A549 (cell line): ENCODE measurements at regions not wholly inside any gene's neighbourhood (a gene's known extent, or its start where the extent isn't known, plus 50 kb on each side); places are given as distances from the start of the nearest gene placed in this dataset.

Experiments
- ATAC-seq, 2 experiments: fragments of 200-7000 bp in 1 of 2; fragments of >200 bp in 1 of 2; cut with Nextera tagmentation in 1 of 2; cut with Tn5 transposase in 1 of 2; 3 replicates each; pipeline versions ENCODE4 v1.8.0 to v1.9.1; 2018 to 2020; ENCODE audit warnings: mild to moderate bottlenecking in 1 of 2, moderate library complexity in 1 of 2
- CTCF ChIA-PET: fragments of 300-600 bp; sonication (Branson Sonifier 250); formaldehyde crosslinking; extraction: SDS; loops from one replicate; lab custom pipeline; 2021; ENCODE audit warnings: antibody characterized with exemption, inconsistent platforms; lab: Yijun Ruan, JAX
- POLR2A ChIA-PET: fragments of 350-600 bp; formaldehyde crosslinking; extraction: SDS; loops from one replicate; lab custom pipeline; 2021; ENCODE audit warnings: antibody characterized with exemption, inconsistent platforms; lab: Yijun Ruan, JAX
- DNase-seq, 2 experiments: peaks; one replicate each; pipeline versions ENCODE4 v3.0.0 to v3.0.0-alpha.2; 2011 to 2016; ENCODE audit warnings: low read depth in 1 of 2, low spot score in 1 of 2
- FAIRE-seq: peaks from 2 replicates; lab custom pipeline; 2011; peaks lifted over from hg19 to GRCh38; lab: Jason Lieb, UNC
- H3K27ac ChIP-seq, 2 experiments: fragments of >200 bp; sonication (Bioruptor Twin); formaldehyde crosslinking; 3 replicates each; pipeline ENCODE4 v1.5.1; 2016 to 2017
- H3K4me1 ChIP-seq: fragments of >200 bp; sonication (Bioruptor Twin); formaldehyde crosslinking; 3 replicates; pipeline ENCODE4 v1.6.1; 2016
- H3K4me2 ChIP-seq: fragments of >200 bp; sonication (Bioruptor Twin); formaldehyde crosslinking; 3 replicates; pipeline ENCODE4 v1.6.1; 2016
- H3K4me3 ChIP-seq: fragments of >200 bp; sonication (Bioruptor Twin); formaldehyde crosslinking; 3 replicates; pipeline ENCODE4 v1.5.1; 2016
- H3K9me3 ChIP-seq: fragments of >200 bp; sonication (Bioruptor Twin); formaldehyde crosslinking; 3 replicates; pipeline ENCODE4 v1.6.1; 2016
- ATOH8 ChIP-seq: fragments of 250-450 bp; sonication (Bioruptor Pico); IDR thresholded peaks from 2 replicates; pipeline ENCODE4 v1.5.0; 2020; ENCODE audit warnings: low read depth, mild to moderate bottlenecking, moderate library complexity
- CTCF ChIP-seq: fragments of >200 bp; sonication (Bioruptor Twin); formaldehyde crosslinking; IDR thresholded peaks from 3 replicates; pipeline ENCODE4 v1.5.1; 2016
- EHF ChIP-seq: fragments of 250-450 bp; sonication (Bioruptor Pico); IDR thresholded peaks from 2 replicates; pipeline ENCODE4 v1.5.0; 2020; ENCODE audit warnings: mild to moderate bottlenecking
- ELK1 ChIP-seq: fragments of 150-350 bp; IDR thresholded peaks from 2 replicates; pipeline ENCODE4 v1.6.1; 2014; ENCODE audit warnings: low read depth, mild to moderate bottlenecking, low read length
- FOSL2 ChIP-seq, 2 experiments: fragments of 450-650 bp in 1 of 2; fragments of >200 bp in 1 of 2; sonication (Bioruptor Twin) in 1 of 2; formaldehyde crosslinking; IDR thresholded peaks; 2 replicates each; pipeline versions ENCODE4 v1.5.0 to v1.6.1; 2016 to 2020; ENCODE audit warnings: mild to moderate bottlenecking in 1 of 2, moderate library complexity in 1 of 2
- FOXS1 ChIP-seq: fragments of 250-450 bp; sonication (Bioruptor Pico); IDR thresholded peaks from 2 replicates; pipeline ENCODE4 v1.5.0; 2020; ENCODE audit warnings: mild to moderate bottlenecking, moderate library complexity
- HDAC2 ChIP-seq: fragments of 200-600 bp; sonication (generic); IDR thresholded peaks from 2 replicates; pipeline ENCODE4 v1.6.1; 2016
- HOXB13 ChIP-seq: fragments of 250-450 bp; sonication (Bioruptor Pico); IDR thresholded peaks from 2 replicates; pipeline ENCODE4 v1.5.0; 2020; ENCODE audit warnings: low read depth, mild to moderate bottlenecking, moderate library complexity
- JUNB ChIP-seq: fragments of >200 bp; sonication (Bioruptor Twin); formaldehyde crosslinking; IDR thresholded peaks from 2 replicates; pipeline ENCODE4 v1.6.1; 2016
- NPAS2 ChIP-seq: fragments of 250-450 bp; sonication (Bioruptor Pico); IDR thresholded peaks from 2 replicates; pipeline ENCODE4 v1.8.0; 2022; ENCODE audit warnings: mild to moderate bottlenecking, moderate library complexity, borderline replicate concordance
- PBX3 ChIP-seq: IDR thresholded peaks from 2 replicates; pipeline ENCODE4 v1.6.1; 2012
- PHF8 ChIP-seq: fragments of 200-600 bp; sonication (generic); IDR thresholded peaks from 2 replicates; pipeline ENCODE4 v1.6.1; 2016; ENCODE audit warnings: low read depth, mild to moderate bottlenecking, antibody characterized with exemption, moderate library complexity, borderline replicate concordance
- REST ChIP-seq: fragments of 200-600 bp; sonication (generic); IDR thresholded peaks from 2 replicates; pipeline ENCODE4 v1.6.1; 2016; ENCODE audit warnings: antibody characterized with exemption, mild to moderate bottlenecking, moderate library complexity
- RFX5 ChIP-seq: fragments of 450-650 bp; IDR thresholded peaks from 2 replicates; pipeline ENCODE4 v1.7.1; 2014; ENCODE audit warnings: antibody characterized with exemption, mild to moderate bottlenecking, moderate library complexity
- TP53 ChIP-seq: fragments of 250-450 bp; sonication (Bioruptor Pico); IDR thresholded peaks from 2 replicates; pipeline ENCODE4 v1.5.0; 2021; ENCODE audit warnings: mild to moderate bottlenecking, moderate library complexity
- ZSCAN20 ChIP-seq: fragments of 250-450 bp; sonication (Bioruptor Pico); IDR thresholded peaks from 2 replicates; pipeline ENCODE4 v1.8.0; 2022; ENCODE audit warnings: mild to moderate bottlenecking, moderate library complexity
- WGBS: methylation state at CpG from one replicate; pipeline ENCODE4 v1.1.6; 2017; ENCODE audit errors: missing lambda C conversion rate; 5-methylcytosine and 5-hydroxymethylcytosine counted together

GRCh38 chr3:106397006-106397405, 528.2 kb upstream of the CBLB start:
- CTCF ChIA-PET, result interaction anchor here (1.2 kb wide), 1 partner anchor 12 kb away, joined by 4 read pairs; no protein-coding TSS in a partner anchor
- no peak for FAIRE-seq
- Histone ChIP-seq H3K9me3 (no peaks in the 10 kb centered on the region), H3K4me1 (no peaks in the 10 kb centered on the region)
- no peak for TF ChIP-seq FOXS1
- TF ChIP-seq PHF8, result no peak
- no peak for TF ChIP-seq FOSL2 (IDR thresholded peaks at IDR 0.05)
- no peak for TF ChIP-seq FOSL2 (CRISPR knock-in tag; IDR thresholded peaks at IDR 0.05)
- TF ChIP-seq RFX5, result no peak
- no peak for TF ChIP-seq ZSCAN20
- TF ChIP-seq ELK1, result no peak
- no peak for TF ChIP-seq NPAS2 (CRISPR knock-in tag)
- no peak for TF ChIP-seq REST
- TF ChIP-seq EHF (CRISPR knock-in tag), result no peak
- TF ChIP-seq, all 56 proteins: peak for 0
- POLR2A ChIA-PET, result no interaction called here
- no peak overlapping the region for H3K4me3 ChIP-seq
- no peak overlapping the region for H3K4me2 ChIP-seq
- H3K27ac ChIP-seq, result no peak overlapping the region
- WGBS, result 89% methylated on average over 2 of the region's 2 CpGs
- no peak for ATAC-seq
- no peak for DNase-seq

- H3K4me2 ChIP-seq, result no peak overlapping the region
- H3K4me3 ChIP-seq, result no peak overlapping the region
- H3K27ac ChIP-seq, result no peak overlapping the region
- TF ChIP-seq ATOH8 (CRISPR knock-in tag) (no peak), HDAC2 (no peak), JUNB (no peak), HOXB13 (CRISPR knock-in tag) (no peak), TP53 (CRISPR knock-in tag) (no peak), PBX3 (no peak), CTCF (no peak)
- FAIRE-seq, result no peak
- ChIA-PET CTCF (no interaction called here), POLR2A (no interaction called here)
- DNase-seq, result no peak
- H3K4me1 ChIP-seq, result no peaks in the 10 kb centered on the region
- no peak for ATAC-seq
- WGBS, result 77% methylated on average over 2 of the region's 2 CpGs
- no peaks in the 10 kb centered on the region for H3K9me3 ChIP-seq
These were observed 530.2 kb upstream of the CBLB start for GRCh38 chr3:106398891-106399600.
